H9 (cell line): ENCODE measurements at regions not wholly inside any gene's neighbourhood (a gene's known extent, or its start where the extent isn't known, plus 50 kb on each side); places are given as distances from the start of the nearest gene placed in this dataset.

Source experiments
- DNase-seq: peaks from one replicate; pipeline ENCODE4 v3.0.0-alpha.2; 2017
- H2AFZ ChIP-seq: one replicate; pipeline ENCODE4 v1.6.1; 2013; ENCODE audit warnings: mild to moderate bottlenecking, low read length, control low read depth, moderate library complexity
- H2AK5ac ChIP-seq: 2 replicates; pipeline ENCODE4 v1.6.1; 2013; ENCODE audit warnings: low read length, control low read depth, mixed read lengths; ENCODE audit not compliant: insufficient read length
- H2BK120ac ChIP-seq: one replicate; pipeline ENCODE4 v1.6.1; 2013; ENCODE audit warnings: low read depth, mild to moderate bottlenecking, low read length, control low read depth, inconsistent platforms; ENCODE audit not compliant: poor library complexity, severe bottlenecking
- H2BK12ac ChIP-seq: 2 replicates; pipeline ENCODE4 v1.6.1; 2013; ENCODE audit warnings: low read length, control low read depth, mixed read lengths, low read depth; ENCODE audit not compliant: insufficient read length
- H2BK15ac ChIP-seq: 2 replicates; pipeline ENCODE4 v1.6.1; 2013; ENCODE audit warnings: low read depth, low read length, control low read depth
- H2BK20ac ChIP-seq: one replicate; pipeline ENCODE4 v1.6.1; 2013; ENCODE audit warnings: low read depth, mild to moderate bottlenecking, low read length, control low read depth, inconsistent platforms; ENCODE audit not compliant: poor library complexity, severe bottlenecking
- H2BK5ac ChIP-seq: 2 replicates; pipeline ENCODE4 v1.6.1; 2013; ENCODE audit warnings: low read length, control low read depth, mixed read lengths; ENCODE audit not compliant: insufficient read length
- H3K14ac ChIP-seq: 2 replicates; pipeline ENCODE4 v1.6.1; 2013; ENCODE audit warnings: low read length, control low read depth; ENCODE audit not compliant: insufficient read depth
- H3K18ac ChIP-seq: 2 replicates; pipeline ENCODE4 v1.6.1; 2013; ENCODE audit warnings: low read depth, mild to moderate bottlenecking, mixed read lengths, low read length, control low read depth; ENCODE audit not compliant: insufficient read length
- H3K23ac ChIP-seq: 2 replicates; pipeline ENCODE4 v1.6.1; 2013; ENCODE audit warnings: low read length, control low read depth, mixed read lengths, low read depth; ENCODE audit not compliant: insufficient read length
- H3K23me2 ChIP-seq: 2 replicates; pipeline ENCODE4 v1.6.1; 2013; ENCODE audit warnings: low read depth, mild to moderate bottlenecking, mixed read lengths, low read length, control low read depth; ENCODE audit not compliant: insufficient read length, poor library complexity, severe bottlenecking
- H3K27ac ChIP-seq: 2 replicates; pipeline ENCODE4 v1.5.1; 2013; ENCODE audit warnings: low read length, control low read depth, mixed read lengths, low read depth; ENCODE audit not compliant: insufficient read length
- H3K27me3 ChIP-seq: 2 replicates; pipeline ENCODE4 v1.6.1; 2013; ENCODE audit warnings: low read length, control low read depth, inconsistent platforms; ENCODE audit not compliant: insufficient read depth
- H3K4ac ChIP-seq: 2 replicates; pipeline ENCODE4 v1.6.1; 2013; ENCODE audit warnings: low read depth, mild to moderate bottlenecking, control low read depth, inconsistent platforms, low read length, moderate library complexity
- H3K4me1 ChIP-seq: 2 replicates; pipeline ENCODE4 v1.6.1; 2013; ENCODE audit warnings: low read length, control low read depth, inconsistent platforms; ENCODE audit not compliant: insufficient read depth
- H3K4me2 ChIP-seq: 2 replicates; pipeline ENCODE4 v1.6.1; 2013; ENCODE audit warnings: low read length, control low read depth, mixed read lengths; ENCODE audit not compliant: insufficient read length, insufficient read depth
- H3K56ac ChIP-seq: 2 replicates; pipeline ENCODE4 v1.6.1; 2013; ENCODE audit warnings: low read depth, mild to moderate bottlenecking, mixed read lengths, low read length, control low read depth; ENCODE audit not compliant: insufficient read length
- H3K79me1 ChIP-seq: 2 replicates; pipeline ENCODE4 v1.6.1; 2013; ENCODE audit warnings: low read depth, mild to moderate bottlenecking, moderate library complexity, low read length, control low read depth, inconsistent platforms; ENCODE audit not compliant: insufficient read depth, poor library complexity, severe bottlenecking
- H3K79me2 ChIP-seq: 2 replicates; pipeline ENCODE4 v1.6.1; 2013; ENCODE audit warnings: low read length, control low read depth, inconsistent platforms; ENCODE audit not compliant: insufficient read depth
- H3K9ac ChIP-seq: 2 replicates; pipeline ENCODE4 v1.6.1; 2013; ENCODE audit warnings: low read length, control low read depth, mixed read lengths; ENCODE audit not compliant: insufficient read length; ENCODE audit errors: extremely low read depth
- H3K9me3 ChIP-seq: one replicate; pipeline ENCODE4 v1.6.1; 2013; ENCODE audit warnings: low read depth, low read length, inconsistent platforms; ENCODE audit not compliant: control insufficient read depth
- H3T11ph ChIP-seq: one replicate; pipeline ENCODE4 v1.6.1; 2013; ENCODE audit warnings: mild to moderate bottlenecking, low read length, control low read depth, inconsistent platforms
- H4K20me1 ChIP-seq: one replicate; pipeline ENCODE4 v1.6.1; 2013; ENCODE audit not compliant: control insufficient read depth, insufficient read length, insufficient read depth
- H4K5ac ChIP-seq: 2 replicates; pipeline ENCODE4 v1.6.1; 2013; ENCODE audit warnings: low read depth, mild to moderate bottlenecking, mixed read lengths, low read length, control low read depth; ENCODE audit not compliant: insufficient read length
- H4K8ac ChIP-seq: replicated peaks from 2 replicates; pipeline ENCODE4 v1.6.1; 2013; ENCODE audit warnings: low read length, control low read depth, mixed read lengths, low read depth; ENCODE audit not compliant: insufficient read length
- H4K91ac ChIP-seq: 2 replicates; pipeline ENCODE4 v1.6.1; 2013; ENCODE audit warnings: low read depth, mild to moderate bottlenecking, moderate library complexity, mixed read lengths, low read length, control low read depth; ENCODE audit not compliant: insufficient read length
- H3K27ac Mint-ChIP-seq, 3 experiments: 2 replicates in 2 of 3; 3 replicates in 1 of 3; pipeline ENCODE4 v1.8.0; 2020 to 2021; ENCODE audit warnings: mixed read lengths in 3 of 3, mild to moderate bottlenecking in 1 of 3, moderate library complexity in 1 of 3
- H3K27me3 Mint-ChIP-seq: 2 replicates; pipeline ENCODE4 v1.8.0; 2021; ENCODE audit warnings: low read depth, mild to moderate bottlenecking, moderate library complexity, mixed read lengths
- H3K36me3 Mint-ChIP-seq, 3 experiments: 2 replicates in 2 of 3; 3 replicates in 1 of 3; pipeline ENCODE4 v1.8.0; 2020 to 2021; ENCODE audit warnings: low read depth in 3 of 3, mixed read lengths in 3 of 3; ENCODE audit not compliant: insufficient read depth in 1 of 3
- H3K4me1 Mint-ChIP-seq, 2 experiments: 2 replicates each; pipeline ENCODE4 v1.8.0; 2020; ENCODE audit warnings: mixed read lengths in 2 of 2
- H3K4me3 Mint-ChIP-seq, 2 experiments: 2 replicates in 1 of 2; 3 replicates in 1 of 2; pipeline ENCODE4 v1.8.0; 2020 to 2021; ENCODE audit warnings: mild to moderate bottlenecking in 2 of 2, mixed read lengths in 2 of 2, moderate library complexity in 1 of 2
- H3K9me3 Mint-ChIP-seq, 2 experiments: 2 replicates in 1 of 2; 3 replicates in 1 of 2; pipeline ENCODE4 v1.8.0; 2020; ENCODE audit warnings: mild to moderate bottlenecking in 2 of 2, mixed read lengths in 2 of 2, moderate library complexity in 1 of 2
- CTCF ChIP-seq: fragments of 200-600 bp; sonication (generic); conservative IDR thresholded peaks from 3 replicates; pipeline ENCODE4 v1.8.0; 2021; ENCODE audit warnings: antibody characterized with exemption, mild to moderate bottlenecking
- whole genome bisulfite sequencing: extraction: QIAGEN DNeasy Blood & Tissue Kit; methylation state at CpG from one replicate; pipeline ENCODE4 v1.1.7; 2013; ENCODE audit warnings: missing lambda C conversion rate, low lambda C conversion rate, mixed read lengths; ENCODE audit not compliant: insufficient read length; ENCODE audit errors: extremely low coverage; 5-methylcytosine and 5-hydroxymethylcytosine counted together

- H3K27me3 ChIP-seq: no peaks in the 10 kb centered on the region
- H4K5ac ChIP-seq: no peak overlapping the region
- no peak overlapping the region for H3K27ac ChIP-seq
- H3K4ac ChIP-seq: no peak overlapping the region
- Mint-ChIP-seq H3K4me1 (peaks cover 4 to 7% of the 10 kb centered on the region in 2 experiments), H3K9me3 (no peaks in the 10 kb centered on the region), H3K27ac (no peak overlapping the region), H3K36me3 (no peaks in the 10 kb centered on the region), H3K4me3 (no peak overlapping the region), H3K27me3 (no peaks in the 10 kb centered on the region)
- no peak overlapping the region for H4K91ac ChIP-seq
- no peak for TF ChIP-seq CTCF
- no peak overlapping the region for H2BK120ac ChIP-seq
- no peaks in the 10 kb centered on the region; the same call in 1 of the 2 replicates for H3K4me1 ChIP-seq
- H2BK5ac ChIP-seq: no peak overlapping the region
- no peak for DNase-seq
- no peak overlapping the region for H3K9ac ChIP-seq
- no peaks in the 10 kb centered on the region for H3K79me2 ChIP-seq
- no peak overlapping the region for H3K56ac ChIP-seq
- H3K4me2 ChIP-seq: no peak overlapping the region
- H3K18ac ChIP-seq: no peak overlapping the region
- H3K9me3 ChIP-seq: no peaks in the 10 kb centered on the region
- H3K23ac ChIP-seq: no peak overlapping the region
- no peaks in the 10 kb centered on the region for H3K79me1 ChIP-seq
- no peaks in the 10 kb centered on the region for H4K20me1 ChIP-seq
- no peak overlapping the region for H3K14ac ChIP-seq
- H2BK15ac ChIP-seq: no peak overlapping the region
- no peak overlapping the region for H2AFZ ChIP-seq
- H4K8ac ChIP-seq: no peak overlapping the region
- no peak overlapping the region for H2BK20ac ChIP-seq
- no peak overlapping the region for H3T11ph ChIP-seq
- H2BK12ac ChIP-seq: no peak overlapping the region
- no peak overlapping the region for H2AK5ac ChIP-seq
- H3K23me2 ChIP-seq: no peaks in the 10 kb centered on the region
- WGBS: no CpG with 5 or more reads among the region's 5 CpGs
Measured at GRCh38 chr7:85475071-85475470, 288.2 kb upstream of the SEMA3D start.
